Stimulated activated effector memory CD8-positive, alpha-beta T cell treated with anti-CD3 and anti-CD28 coated beads, Interleukin-12 subunit alpha, Interleukin-12 subunit beta, amount 100 ng/mL, for 72 hours (primary cell): ENCODE measurements at regions not wholly inside any gene's neighbourhood (a gene's known extent, or its start where the extent isn't known, plus 50 kb on each side); places are given as distances from the start of the nearest gene placed in this dataset.
A peak's percentile ranks its signal among the peaks of the same experiment; 100 is the strongest.

Experiments used
- ATAC-seq: fragments of 150-1000 bp; cut with Tn5 transposase; 2 replicates; pipeline ENCODE4 v1.10.0; 2021
- DNase-seq, 2 donors: peaks; one replicate each; pipeline ENCODE4 v3.0.0; 2021 to 2022; ENCODE audit warnings: low spot score in 2 of 2
- H3K27ac Mint-ChIP-seq: one replicate; pipeline ENCODE4 v1.8.0; 2022; ENCODE audit warnings: mild to moderate bottlenecking, mixed read lengths
- H3K36me3 Mint-ChIP-seq: one replicate; pipeline ENCODE4 v1.8.0; 2022; ENCODE audit warnings: mild to moderate bottlenecking, mixed read lengths
- H3K4me1 Mint-ChIP-seq: one replicate; pipeline ENCODE4 v1.8.0; 2022; ENCODE audit warnings: mixed read lengths
- H3K4me3 Mint-ChIP-seq: one replicate; pipeline ENCODE4 v1.8.0; 2022; ENCODE audit warnings: mild to moderate bottlenecking, mixed read lengths
- H3K9me3 Mint-ChIP-seq: one replicate; pipeline ENCODE4 v1.8.0; 2022; ENCODE audit warnings: mixed read lengths

DNA sequence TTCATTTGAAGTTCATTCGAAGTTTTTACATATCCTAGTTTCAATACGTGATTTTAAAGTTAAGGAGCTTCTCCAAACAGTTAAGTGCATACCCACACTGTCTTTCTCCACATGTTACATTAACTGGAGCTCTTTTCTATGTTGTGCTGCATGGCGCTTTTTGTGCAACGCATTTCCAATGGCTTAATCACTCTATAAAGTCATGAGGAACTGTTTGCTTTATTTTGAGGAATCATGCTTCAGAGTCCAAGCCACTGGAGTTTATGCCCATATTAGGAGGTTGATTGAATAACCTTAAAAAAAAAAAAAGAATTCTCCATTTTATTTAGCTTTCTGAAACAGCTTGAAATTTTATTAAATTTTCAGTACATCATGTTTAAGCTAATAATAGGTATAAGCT, 109.4 kb upstream of the MBNL1 start:
- Mint-ChIP-seq H3K4me1 (no peaks in the 10 kb centered on the region), H3K36me3 (no peaks in the 10 kb centered on the region), H3K9me3 (no peaks in the 10 kb centered on the region), H3K4me3 (no peak overlapping the region), H3K27ac (no peak overlapping the region)
- ATAC-seq (no peak), DNase-seq (no peak)

DNA sequence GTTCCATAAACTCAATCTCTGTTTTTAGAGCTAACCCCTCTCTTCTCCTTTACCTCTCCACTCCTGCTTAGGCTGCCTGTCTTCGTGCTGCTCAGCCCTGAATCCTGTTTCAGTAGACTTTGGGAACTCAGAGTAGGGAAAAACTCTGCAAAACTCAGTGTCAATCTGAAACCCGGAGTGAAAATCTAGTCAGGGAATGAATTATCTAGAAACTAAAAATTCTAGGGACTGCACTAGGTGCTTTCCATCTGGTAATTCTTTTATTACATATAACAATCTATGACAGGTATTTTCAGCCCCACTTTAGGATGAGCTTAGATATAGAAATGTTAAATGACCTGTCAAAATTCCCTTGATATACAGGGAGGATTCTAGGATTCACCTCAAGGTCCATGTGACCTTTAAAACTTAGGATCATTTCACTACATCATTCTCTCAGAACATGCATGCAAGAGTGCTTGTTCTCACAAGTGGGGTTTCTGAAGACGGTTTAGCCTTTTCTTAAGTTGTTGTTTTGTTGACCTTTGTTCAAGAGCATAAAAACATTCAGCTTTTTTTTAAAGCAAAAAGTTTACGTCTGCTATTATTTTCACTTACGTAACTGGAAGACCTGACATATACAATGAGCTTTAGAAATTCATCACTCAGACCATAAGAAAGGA, 108.2 kb upstream of the MBNL1 start:
- Mint-ChIP-seq H3K9me3 (no peaks in the 10 kb centered on the region), H3K36me3 (no peaks in the 10 kb centered on the region), H3K27ac (no peak overlapping the region), H3K4me3 (no peak overlapping the region), H3K4me1 (no peaks in the 10 kb centered on the region)
- ATAC-seq (no peak), DNase-seq (no peak)

DNA sequence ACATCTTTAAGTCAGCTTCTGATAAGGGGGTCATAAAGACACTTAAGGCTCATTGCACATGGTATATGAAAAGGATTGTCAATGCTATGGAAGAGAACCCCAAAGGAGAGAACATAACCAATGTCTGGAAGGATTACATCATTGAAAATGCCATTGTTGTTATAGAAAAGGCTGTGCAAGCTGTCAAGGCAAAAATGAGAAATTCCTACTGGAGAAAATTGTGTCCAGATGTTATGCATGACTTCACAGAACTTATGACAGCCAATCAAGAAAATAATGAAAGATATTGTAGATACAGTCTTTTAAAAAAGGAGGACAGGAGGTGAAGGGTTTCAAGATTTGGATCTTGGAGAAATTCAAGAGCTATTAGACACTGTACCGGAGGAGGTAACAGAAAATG, 96.3 kb upstream of the MBNL1 start:
- Mint-ChIP-seq H3K4me1 (no peaks in the 10 kb centered on the region), H3K27ac (no peak overlapping the region), H3K4me3 (no peak overlapping the region), H3K36me3 (no peaks in the 10 kb centered on the region), H3K9me3 (no peaks in the 10 kb centered on the region)
- no peak for ATAC-seq
- no peak for DNase-seq

DNA sequence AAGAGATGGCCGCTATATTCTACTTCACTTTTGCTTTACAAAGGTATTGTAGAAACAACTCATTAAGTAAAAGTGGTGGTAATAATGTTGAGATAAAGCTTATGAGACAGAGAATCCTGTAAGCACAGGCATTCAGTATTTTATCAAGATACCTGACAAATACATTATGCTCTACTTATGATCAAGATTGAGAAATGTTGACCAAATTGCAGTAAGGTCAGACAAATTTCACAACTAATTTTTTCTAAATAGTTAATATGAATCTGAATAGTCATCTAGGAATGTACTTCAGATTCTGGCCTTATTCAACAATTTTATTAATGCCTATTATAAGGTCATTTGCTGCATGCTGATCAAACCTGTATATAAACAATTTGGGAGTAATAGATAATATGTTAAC, 95.1 kb upstream of the MBNL1 start:
- Mint-ChIP-seq H3K36me3 (no peaks in the 10 kb centered on the region), H3K27ac (no peak overlapping the region), H3K9me3 (no peaks in the 10 kb centered on the region), H3K4me1 (no peaks in the 10 kb centered on the region), H3K4me3 (no peak overlapping the region)
- ATAC-seq = no peak
- DNase-seq = no peak

DNA sequence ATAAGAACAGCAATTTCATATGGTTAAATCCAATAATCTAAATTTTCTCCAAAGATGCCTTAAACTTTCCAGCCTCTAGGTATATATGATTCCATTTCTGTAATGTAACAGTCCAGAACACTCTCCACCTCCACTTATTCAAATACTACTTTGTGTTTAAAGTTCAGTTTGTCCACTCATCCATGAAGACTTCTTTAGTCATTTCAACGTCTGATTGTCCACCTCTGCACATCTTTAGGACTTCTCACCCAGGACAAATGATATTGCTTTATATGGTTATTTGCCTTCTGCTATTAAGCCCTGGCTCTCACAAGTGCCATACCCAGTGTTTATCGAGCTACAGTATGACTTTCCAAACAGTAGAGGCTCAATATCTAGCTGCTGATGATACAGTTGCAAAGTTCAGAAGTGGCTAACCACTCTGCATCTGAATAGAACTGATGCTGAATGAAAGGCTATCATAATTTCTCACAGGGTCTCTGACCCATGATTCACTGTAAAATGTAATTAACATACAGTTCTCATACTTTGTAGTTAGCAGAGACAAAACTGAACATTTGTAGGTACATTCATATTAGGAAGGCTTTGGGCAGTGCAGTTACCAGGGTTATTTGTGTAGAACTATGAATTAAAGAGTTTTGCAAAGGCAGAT, 93.7 kb upstream of the MBNL1 start:
- Mint-ChIP-seq H3K36me3 (no peaks in the 10 kb centered on the region), H3K27ac (no peak overlapping the region), H3K4me1 (peaks cover 9% of the 10 kb centered on the region), H3K9me3 (no peaks in the 10 kb centered on the region), H3K4me3 (no peak overlapping the region)
- DNase-seq = no peak
- no peak for ATAC-seq

DNA sequence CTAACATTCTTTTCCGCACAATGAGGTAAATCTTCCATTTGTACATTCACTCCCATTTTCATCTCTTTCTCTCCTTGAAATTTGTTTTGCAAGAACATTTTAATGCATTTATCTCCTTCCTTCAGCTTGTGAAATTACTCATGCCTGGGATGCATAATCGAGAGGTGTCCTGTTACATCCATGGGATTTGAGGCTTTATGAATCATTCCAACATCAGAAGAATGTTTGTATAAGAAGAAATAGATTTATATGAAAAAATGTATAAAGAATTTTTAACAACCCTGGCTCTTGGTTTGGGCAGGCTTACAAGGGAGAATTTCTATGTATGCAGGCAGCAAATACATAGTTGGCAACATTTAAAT, 93.2 kb upstream of the MBNL1 start:
- H3K4me1 Mint-ChIP-seq = peaks cover 13% of the 10 kb centered on the region
- no peak overlapping the region for H3K27ac Mint-ChIP-seq
- no peak overlapping the region for H3K4me3 Mint-ChIP-seq
- no peaks in the 10 kb centered on the region for H3K36me3 Mint-ChIP-seq
- H3K9me3 Mint-ChIP-seq = no peaks in the 10 kb centered on the region
- no peak for ATAC-seq
- no peak for DNase-seq

DNA sequence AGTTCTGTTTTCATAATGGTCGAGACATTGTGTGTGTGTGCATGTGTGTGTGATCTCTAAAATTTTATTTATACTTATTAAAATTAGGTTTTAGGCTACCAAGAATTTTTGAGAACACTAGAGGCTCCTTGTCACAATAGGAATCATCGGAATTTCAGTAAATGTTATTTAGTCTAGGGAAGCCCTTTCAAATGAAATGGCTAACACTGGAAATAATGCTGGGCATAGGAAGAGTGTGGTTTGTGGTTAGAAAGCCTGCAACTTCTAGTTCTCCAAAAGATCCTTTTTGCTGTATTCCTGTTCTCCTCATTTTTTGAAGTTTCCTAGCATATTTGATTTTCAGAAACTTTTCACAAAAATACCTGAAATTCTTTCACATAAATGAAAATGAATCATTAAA, 92.5 kb upstream of the MBNL1 start:
- peaks cover 13% of the 10 kb centered on the region for H3K4me1 Mint-ChIP-seq
- H3K4me3 Mint-ChIP-seq = no peak overlapping the region
- H3K36me3 Mint-ChIP-seq = no peaks in the 10 kb centered on the region
- DNase-seq (no peak), ATAC-seq (no peak)
- no peaks in the 10 kb centered on the region for H3K9me3 Mint-ChIP-seq
- no peak overlapping the region for H3K27ac Mint-ChIP-seq

DNA sequence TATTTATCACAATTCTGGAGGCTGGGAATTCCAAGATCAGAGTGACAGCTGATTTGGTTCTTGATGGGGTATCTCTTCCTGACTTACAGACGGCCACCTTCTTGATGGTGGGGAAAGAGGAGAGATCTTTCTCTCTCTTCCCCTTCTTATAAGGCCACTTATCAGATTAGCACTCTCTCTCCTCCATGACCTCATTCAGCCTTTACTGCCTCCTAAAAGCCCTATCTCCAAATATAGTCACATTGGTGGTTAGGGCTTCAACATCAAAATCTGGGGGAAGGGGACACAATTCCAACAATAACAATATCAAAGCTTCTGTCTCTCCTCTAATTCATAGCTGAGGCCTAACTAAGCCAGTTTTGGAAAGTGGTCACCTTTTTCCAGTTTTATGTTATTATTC, 91.7 kb upstream of the MBNL1 start:
- no peak overlapping the region for H3K4me3 Mint-ChIP-seq
- no peaks in the 10 kb centered on the region for H3K36me3 Mint-ChIP-seq
- DNase-seq (no peak), ATAC-seq (no peak)
- H3K9me3 Mint-ChIP-seq = no peaks in the 10 kb centered on the region
- H3K4me1 Mint-ChIP-seq = peaks cover 13% of the 10 kb centered on the region
- no peak overlapping the region for H3K27ac Mint-ChIP-seq

DNA sequence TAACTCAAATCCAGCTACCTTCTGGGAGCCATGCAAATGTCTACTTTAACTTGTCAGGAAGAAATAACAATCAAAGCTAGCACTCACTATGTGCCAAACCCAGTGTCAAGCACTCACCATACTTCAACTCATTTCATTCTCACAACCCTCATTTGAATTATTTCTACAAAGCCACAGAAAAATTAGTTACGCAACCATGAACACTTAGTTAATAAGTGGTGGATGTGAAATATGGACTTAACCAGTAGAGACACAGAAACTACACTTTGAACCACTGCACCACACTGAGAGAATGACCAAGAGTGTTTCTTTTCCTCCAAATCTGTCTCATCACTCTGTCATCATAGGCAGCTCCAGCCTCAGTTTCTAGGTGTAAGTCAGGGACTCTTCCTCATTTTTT, 91.0 kb upstream of the MBNL1 start:
- DNase-seq (no peak), ATAC-seq (peak; percentile 58)
- no peak overlapping the region for H3K4me3 Mint-ChIP-seq
- H3K9me3 Mint-ChIP-seq = no peaks in the 10 kb centered on the region
- H3K36me3 Mint-ChIP-seq = no peaks in the 10 kb centered on the region
- H3K27ac Mint-ChIP-seq = no peak overlapping the region
- peaks cover 20% of the 10 kb centered on the region for H3K4me1 Mint-ChIP-seq

DNA sequence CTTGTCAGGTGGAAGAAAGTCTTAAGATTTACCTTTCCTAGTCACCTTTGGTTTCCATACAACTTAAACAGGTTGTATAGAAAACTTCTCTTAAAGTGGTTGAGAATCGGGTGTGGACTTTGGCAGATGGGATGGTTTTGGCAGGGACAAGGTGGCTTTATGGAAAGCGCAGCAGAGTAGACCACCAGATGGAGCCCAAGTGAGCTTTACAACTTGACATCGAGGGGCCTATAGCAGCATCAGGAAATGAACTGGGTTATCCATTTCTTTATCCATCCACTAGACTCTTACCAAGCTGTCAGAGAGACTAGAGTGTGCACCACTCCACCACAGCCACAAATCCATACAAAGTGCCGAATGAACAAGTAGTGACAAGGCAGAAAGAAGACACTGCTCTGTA, 85.3 kb upstream of the MBNL1 start:
- ATAC-seq (peak; percentile 90), DNase-seq (no peak)
- Mint-ChIP-seq H3K27ac (peak overlapping the region; percentile 26), H3K9me3 (no peaks in the 10 kb centered on the region), H3K4me1 (peaks cover 48% of the 10 kb centered on the region), H3K36me3 (no peaks in the 10 kb centered on the region), H3K4me3 (peak overlapping the region; percentile 14)

DNA sequence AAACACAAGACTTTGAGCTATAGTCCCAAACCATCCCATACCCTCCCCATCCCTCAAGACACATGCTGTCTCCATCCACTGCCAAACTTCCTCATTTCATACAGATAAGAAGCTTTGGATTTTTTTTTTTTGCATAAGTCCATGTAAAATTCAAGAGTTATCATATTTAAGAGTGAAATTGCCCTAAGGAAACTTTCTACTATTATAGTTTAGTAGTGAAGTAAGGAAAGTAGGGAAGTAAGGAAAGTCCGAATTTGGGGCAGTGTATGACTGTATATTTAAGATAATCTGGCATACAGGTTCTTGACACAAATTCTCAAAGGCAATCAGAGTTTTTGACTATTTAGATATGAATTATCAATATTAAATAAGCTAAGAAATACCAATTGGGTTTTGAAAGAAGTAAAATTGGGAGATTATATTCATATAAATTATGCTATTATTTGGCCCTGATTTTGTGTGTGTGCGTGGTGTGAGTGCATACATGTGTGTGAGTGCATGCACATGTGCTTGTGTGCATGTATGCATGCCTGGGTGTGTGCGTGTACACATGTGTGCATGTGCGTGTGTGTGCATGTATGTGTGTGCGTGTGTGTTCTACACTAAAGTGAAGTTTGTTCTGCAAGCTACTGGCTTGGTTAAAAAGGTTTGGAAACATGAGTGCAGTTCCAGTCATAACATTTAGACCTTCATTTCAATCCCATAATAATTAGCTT, 83.6 kb upstream of the MBNL1 start:
- Mint-ChIP-seq H3K9me3 (no peaks in the 10 kb centered on the region), H3K4me3 (no peak overlapping the region), H3K36me3 (no peaks in the 10 kb centered on the region), H3K27ac (no peak overlapping the region), H3K4me1 (peaks cover 49% of the 10 kb centered on the region)
- ATAC-seq (no peak), DNase-seq (no peak)

DNA sequence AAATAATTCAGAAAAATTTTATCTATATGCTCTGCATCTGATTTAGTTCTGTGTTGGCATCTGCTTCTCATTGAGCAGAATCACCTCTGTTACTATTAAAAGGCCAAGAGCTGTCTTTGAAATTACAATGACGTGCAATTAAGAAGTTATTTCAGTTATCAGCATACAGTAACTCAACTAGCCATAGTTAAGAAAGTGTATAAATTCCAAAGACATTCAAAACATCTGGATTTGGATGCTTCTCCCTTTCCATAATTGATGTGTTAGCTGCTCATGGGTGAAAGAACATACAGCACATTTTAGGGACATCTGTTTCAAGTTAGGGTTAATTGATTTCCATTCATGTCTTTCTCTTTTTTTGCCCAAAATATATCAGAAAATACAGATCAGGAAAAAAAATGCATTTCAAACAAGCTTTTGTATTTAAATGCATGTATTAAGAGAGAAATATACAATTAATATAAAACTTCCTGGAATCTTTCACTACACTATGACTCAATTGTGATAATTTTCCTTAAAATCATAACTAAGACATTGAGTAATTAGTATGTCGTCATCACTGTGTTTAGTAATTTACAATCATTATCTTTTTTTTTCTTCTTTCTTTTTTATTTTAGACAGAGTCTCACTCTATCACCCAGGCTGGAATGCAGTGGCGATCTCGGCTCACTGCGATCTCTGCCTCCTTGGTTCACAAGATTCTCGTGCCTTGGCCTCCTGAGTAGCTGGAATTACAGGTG, 82.7 kb upstream of the MBNL1 start:
- peaks cover 54% of the 10 kb centered on the region for H3K4me1 Mint-ChIP-seq
- H3K9me3 Mint-ChIP-seq = no peaks in the 10 kb centered on the region
- DNase-seq (no peak), ATAC-seq (no peak)
- H3K27ac Mint-ChIP-seq = no peak overlapping the region
- no peak overlapping the region for H3K4me3 Mint-ChIP-seq
- no peaks in the 10 kb centered on the region for H3K36me3 Mint-ChIP-seq

DNA sequence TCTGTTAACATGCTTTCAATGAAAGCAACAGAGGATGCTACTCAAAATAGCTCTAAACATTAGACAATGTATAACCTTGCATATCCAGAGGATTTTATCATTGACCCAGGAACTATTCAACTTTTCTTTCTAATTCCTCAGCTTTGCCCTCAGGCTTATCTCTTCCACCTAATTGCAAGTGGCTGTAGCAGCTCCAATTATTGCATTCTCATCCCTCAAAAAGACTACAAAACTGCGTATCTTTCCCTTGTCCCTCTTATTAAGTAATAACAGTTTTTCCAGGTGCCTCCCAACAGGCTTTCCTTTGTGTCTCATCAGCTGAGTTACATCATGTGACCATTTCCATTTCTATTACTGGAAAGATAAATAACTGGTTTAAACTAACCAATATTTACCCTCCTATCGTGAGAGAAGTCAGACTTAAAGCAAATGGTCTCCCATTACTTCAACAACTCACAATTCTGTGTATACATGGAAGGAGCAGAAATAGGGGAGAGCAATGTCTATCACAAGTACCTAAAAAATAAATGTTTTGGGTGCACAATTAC, 78.0 kb upstream of the MBNL1 start:
- peaks cover 9% of the 10 kb centered on the region for H3K36me3 Mint-ChIP-seq
- H3K4me3 Mint-ChIP-seq = no peak overlapping the region
- H3K27ac Mint-ChIP-seq = no peak overlapping the region
- no peak for ATAC-seq
- no peak for DNase-seq
- H3K4me1 Mint-ChIP-seq = peaks cover 60% of the 10 kb centered on the region
- H3K9me3 Mint-ChIP-seq = no peaks in the 10 kb centered on the region

DNA sequence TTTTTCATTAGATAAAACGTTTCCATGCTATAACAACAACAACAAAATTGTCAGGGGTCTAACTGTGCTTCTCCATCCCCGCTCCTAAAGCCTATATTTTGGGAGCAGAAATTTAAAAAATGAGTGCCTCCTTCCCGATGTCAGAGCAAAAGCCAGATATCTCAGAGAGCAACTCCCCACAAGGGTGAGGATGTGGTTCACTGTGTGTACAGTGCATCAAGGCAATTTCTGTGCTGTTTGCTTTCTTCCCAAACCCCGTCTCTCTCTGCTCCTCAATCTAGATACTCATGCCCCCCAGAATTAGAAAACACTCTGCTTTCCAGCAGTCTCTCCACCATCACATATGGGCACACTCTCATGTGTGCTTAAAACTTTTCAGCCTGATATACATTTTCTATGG, 76.7 kb upstream of the MBNL1 start:
- Mint-ChIP-seq H3K27ac (peak overlapping the region; percentile 95), H3K36me3 (peaks cover 21% of the 10 kb centered on the region), H3K9me3 (no peaks in the 10 kb centered on the region), H3K4me3 (peak overlapping the region; percentile 78), H3K4me1 (peaks cover 72% of the 10 kb centered on the region)
- DNase-seq (no peak), ATAC-seq (peak; percentile 45)

DNA sequence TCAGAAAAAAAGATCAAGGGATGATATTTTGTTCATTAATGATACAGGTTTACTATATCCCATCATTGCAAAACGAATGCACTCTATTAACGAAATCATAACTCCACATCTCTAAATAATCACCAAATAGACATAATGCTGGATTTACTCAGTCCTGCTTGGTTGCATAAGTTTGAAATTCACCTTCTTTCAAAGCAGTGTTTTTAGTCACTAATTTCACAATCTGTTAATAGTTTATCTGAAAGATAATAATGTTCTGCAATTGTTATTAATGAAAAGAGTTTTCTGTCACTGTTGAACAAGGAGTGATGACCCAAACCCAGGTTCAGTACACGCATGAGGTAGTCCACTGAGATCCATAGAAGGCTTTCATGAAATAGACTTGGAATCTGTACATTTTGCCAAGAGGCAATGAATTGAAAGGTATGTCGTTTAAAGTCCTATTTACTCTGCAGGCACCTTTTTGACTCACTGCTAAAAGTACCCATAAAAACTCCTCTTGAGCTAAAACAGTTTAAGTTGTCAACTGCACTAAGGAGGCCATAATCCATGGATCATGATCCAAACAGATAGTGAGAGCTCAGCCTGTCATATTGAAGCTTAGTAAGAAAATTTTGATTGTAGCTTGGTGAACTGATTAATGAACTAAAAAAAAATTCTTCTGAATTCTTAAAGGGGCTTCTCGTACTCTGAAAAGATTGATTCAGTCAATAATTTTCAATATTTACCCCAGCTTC, 75.6 kb upstream of the MBNL1 start:
- H3K4me3 Mint-ChIP-seq = peak overlapping the region; percentile 78
- peaks cover 22% of the 10 kb centered on the region for H3K36me3 Mint-ChIP-seq
- peaks cover 82% of the 10 kb centered on the region for H3K4me1 Mint-ChIP-seq
- H3K27ac Mint-ChIP-seq = peak overlapping the region; percentile 95
- peak; percentile 1 for ATAC-seq
- no peaks in the 10 kb centered on the region for H3K9me3 Mint-ChIP-seq
- DNase-seq = no peak
